SJCRH30 (cell line): ENCODE measurements at regions not wholly inside any gene's neighbourhood (a gene's known extent, or its start where the extent isn't known, plus 50 kb on each side); places are given as distances from the start of the nearest gene placed in this dataset.

ENCODE experiments used
- DNase-seq, 2 experiments: peaks; one replicate each; pipeline ENCODE4 v3.0.0-alpha.2; 2015 to 2020
- H3K27ac ChIP-seq: fragments of 250-450 bp; sonication (Bioruptor Pico); 2 replicates; pipeline ENCODE4 v1.5.1; 2020; ENCODE audit warnings: mild to moderate bottlenecking, moderate library complexity
- H3K27me3 ChIP-seq: fragments of 250-450 bp; sonication (Bioruptor Pico); 2 replicates; pipeline ENCODE4 v1.5.1; 2020; ENCODE audit warnings: mild to moderate bottlenecking, moderate library complexity
- H3K36me3 ChIP-seq: fragments of 250-450 bp; sonication (Bioruptor Pico); 2 replicates; pipeline ENCODE4 v1.5.1; 2020; ENCODE audit warnings: mild to moderate bottlenecking, moderate library complexity
- H3K4me1 ChIP-seq: fragments of 250-450 bp; sonication (Bioruptor Pico); 2 replicates; pipeline ENCODE4 v1.5.1; 2020; ENCODE audit warnings: mild to moderate bottlenecking, moderate library complexity
- H3K4me3 ChIP-seq: fragments of 250-450 bp; sonication (Bioruptor Pico); 2 replicates; pipeline ENCODE4 v1.5.1; 2020; ENCODE audit warnings: mild to moderate bottlenecking, moderate library complexity
- H3K9me3 ChIP-seq: fragments of 250-450 bp; sonication (Bioruptor Pico); replicated peaks from 2 replicates; pipeline ENCODE4 v1.5.1; 2020; ENCODE audit warnings: mild to moderate bottlenecking, moderate library complexity

- no peak overlapping the region for H3K4me3 ChIP-seq
- no peak overlapping the region for H3K27ac ChIP-seq
- no peaks in the 10 kb centered on the region; the same call in 1 of the 2 replicates for H3K36me3 ChIP-seq
- H3K9me3 ChIP-seq, result peaks cover 8% of the 10 kb centered on the region; the same call in 1 of the 2 replicates
- H3K27me3 ChIP-seq, result no peaks in the 10 kb centered on the region
- H3K4me1 ChIP-seq, result peaks cover 15% of the 10 kb centered on the region
- DNase-seq, result no peak
Measured at GRCh38 chr4:41389356-41389755, 132.6 kb downstream of the UCHL1 start.

- Histone ChIP-seq H3K27me3 (no peaks in the 10 kb centered on the region), H3K9me3 (peaks cover 8% of the 10 kb centered on the region; the same call in 1 of the 2 replicates), H3K4me3 (no peak overlapping the region), H3K27ac (no peak overlapping the region), H3K36me3 (no peaks in the 10 kb centered on the region; the same call in 1 of the 2 replicates), H3K4me1 (peaks cover 11% of the 10 kb centered on the region)
- no peak for DNase-seq
Measured at GRCh38 chr4:41390661-41391060, 133.9 kb downstream of the UCHL1 start.

GRCh38 chr4:41391271-41391670, 134.5 kb downstream of the UCHL1 start:
- Histone ChIP-seq H3K27me3 (no peaks in the 10 kb centered on the region), H3K9me3 (peaks cover 8% of the 10 kb centered on the region; the same call in 1 of the 2 replicates), H3K36me3 (no peaks in the 10 kb centered on the region; the same call in 1 of the 2 replicates), H3K4me1 (peaks cover 11% of the 10 kb centered on the region), H3K4me3 (no peak overlapping the region), H3K27ac (no peak overlapping the region)
- no peak for DNase-seq

GRCh38 chr4:41394481-41394894, 137.8 kb downstream of the UCHL1 start:
- no peak overlapping the region for H3K4me3 ChIP-seq
- H3K27me3 ChIP-seq, result no peaks in the 10 kb centered on the region
- H3K4me1 ChIP-seq, result peaks cover 11% of the 10 kb centered on the region
- peak in 1 of 2 experiments; percentile 71 for DNase-seq
- H3K9me3 ChIP-seq, result peaks cover 8% of the 10 kb centered on the region; the same call in 1 of the 2 replicates
- H3K27ac ChIP-seq, result peak overlapping the region; percentile 3; the same call in 1 of the 2 replicates
- H3K36me3 ChIP-seq, result no peaks in the 10 kb centered on the region; the same call in 1 of the 2 replicates

GRCh38 chr4:41396214-41396613, 139.5 kb downstream of the UCHL1 start:
- no peaks in the 10 kb centered on the region for H3K27me3 ChIP-seq
- H3K4me1 ChIP-seq, result peaks cover 11% of the 10 kb centered on the region
- no peaks in the 10 kb centered on the region for H3K36me3 ChIP-seq
- H3K9me3 ChIP-seq, result peaks cover 2% of the 10 kb centered on the region; the same call in 1 of the 2 replicates
- H3K27ac ChIP-seq, result no peak overlapping the region
- DNase-seq, result no peak
- H3K4me3 ChIP-seq, result no peak overlapping the region

GRCh38 chr4:41396869-41397268, 140.1 kb downstream of the UCHL1 start:
- no peak for DNase-seq
- H3K4me3 ChIP-seq, result no peak overlapping the region
- no peak overlapping the region for H3K27ac ChIP-seq
- H3K9me3 ChIP-seq, result no peaks in the 10 kb centered on the region; the same call in 1 of the 2 replicates
- H3K4me1 ChIP-seq, result peaks cover 11% of the 10 kb centered on the region
- H3K27me3 ChIP-seq, result no peaks in the 10 kb centered on the region
- H3K36me3 ChIP-seq, result no peaks in the 10 kb centered on the region

GRCh38 chr4:41399231-41399630, 138.7 kb upstream of the LIMCH1 start:
- Histone ChIP-seq H3K27me3 (no peaks in the 10 kb centered on the region), H3K4me3 (no peak overlapping the region), H3K9me3 (no peaks in the 10 kb centered on the region), H3K27ac (no peak overlapping the region), H3K36me3 (no peaks in the 10 kb centered on the region), H3K4me1 (peaks cover 6% of the 10 kb centered on the region)
- DNase-seq, result no peak

- no peak for DNase-seq
- H3K4me3 ChIP-seq, result no peak overlapping the region
- no peaks in the 10 kb centered on the region; the same call in 1 of the 2 replicates for H3K4me1 ChIP-seq
- H3K27ac ChIP-seq, result no peak overlapping the region
- no peaks in the 10 kb centered on the region for H3K9me3 ChIP-seq
- no peaks in the 10 kb centered on the region for H3K27me3 ChIP-seq
- H3K36me3 ChIP-seq, result no peaks in the 10 kb centered on the region
Measured at GRCh38 chr4:41400296-41400695, 137.7 kb upstream of the LIMCH1 start.

- no peak for DNase-seq
- no peaks in the 10 kb centered on the region for H3K36me3 ChIP-seq
- no peaks in the 10 kb centered on the region; the same call in 1 of the 2 replicates for H3K4me1 ChIP-seq
- no peak overlapping the region for H3K27ac ChIP-seq
- no peak overlapping the region for H3K4me3 ChIP-seq
- no peaks in the 10 kb centered on the region for H3K9me3 ChIP-seq
- H3K27me3 ChIP-seq, result no peaks in the 10 kb centered on the region
Measured at GRCh38 chr4:41405464-41406112, 132.4 kb upstream of the LIMCH1 start.

GRCh38 chr4:41406113-41406516, 131.8 kb upstream of the LIMCH1 start:
- Histone ChIP-seq H3K27ac (no peak overlapping the region), H3K36me3 (no peaks in the 10 kb centered on the region), H3K9me3 (no peaks in the 10 kb centered on the region), H3K4me1 (no peaks in the 10 kb centered on the region; the same call in 1 of the 2 replicates), H3K4me3 (no peak overlapping the region), H3K27me3 (no peaks in the 10 kb centered on the region)
- DNase-seq, result no peak

- no peak for DNase-seq
- no peaks in the 10 kb centered on the region for H3K27me3 ChIP-seq
- H3K27ac ChIP-seq, result no peak overlapping the region
- no peak overlapping the region for H3K4me3 ChIP-seq
- H3K4me1 ChIP-seq, result peaks cover 9% of the 10 kb centered on the region
- H3K9me3 ChIP-seq, result no peaks in the 10 kb centered on the region; the same call in 1 of the 2 replicates
- H3K36me3 ChIP-seq, result no peaks in the 10 kb centered on the region
Measured at GRCh38 chr4:41408150-41408549, 129.8 kb upstream of the LIMCH1 start.

GRCh38 chr4:41408859-41409593, 128.9 kb upstream of the LIMCH1 start:
- Histone ChIP-seq H3K27me3 (no peaks in the 10 kb centered on the region), H3K9me3 (no peaks in the 10 kb centered on the region; the same call in 1 of the 2 replicates), H3K27ac (no peak overlapping the region), H3K4me3 (no peak overlapping the region), H3K36me3 (no peaks in the 10 kb centered on the region), H3K4me1 (peaks cover 16% of the 10 kb centered on the region)
- DNase-seq, result no peak

- no peak overlapping the region for H3K27ac ChIP-seq
- no peaks in the 10 kb centered on the region for H3K36me3 ChIP-seq
- H3K4me1 ChIP-seq, result peaks cover 21% of the 10 kb centered on the region
- H3K27me3 ChIP-seq, result no peaks in the 10 kb centered on the region
- H3K9me3 ChIP-seq, result no peaks in the 10 kb centered on the region; the same call in 1 of the 2 replicates
- no peak for DNase-seq
- no peak overlapping the region for H3K4me3 ChIP-seq
Measured at GRCh38 chr4:41409594-41409895, 128.4 kb upstream of the LIMCH1 start.

- DNase-seq, result no peak
- Histone ChIP-seq H3K4me3 (no peak overlapping the region), H3K36me3 (no peaks in the 10 kb centered on the region), H3K4me1 (peaks cover 26% of the 10 kb centered on the region), H3K27me3 (no peaks in the 10 kb centered on the region), H3K27ac (no peak overlapping the region), H3K9me3 (no peaks in the 10 kb centered on the region; the same call in 1 of the 2 replicates)
Measured at GRCh38 chr4:41410049-41410448, 127.9 kb upstream of the LIMCH1 start.

- Histone ChIP-seq H3K4me1 (peaks cover 55% of the 10 kb centered on the region), H3K36me3 (no peaks in the 10 kb centered on the region), H3K27ac (peak overlapping the region; percentile 10), H3K9me3 (no peaks in the 10 kb centered on the region; the same call in 1 of the 2 replicates), H3K4me3 (no peak overlapping the region), H3K27me3 (no peaks in the 10 kb centered on the region)
- DNase-seq, result peak; percentile 62 to 92
Measured at GRCh38 chr4:41413670-41414411, 124.1 kb upstream of the LIMCH1 start.
